ENCODE measurements at regions not wholly inside any gene's neighbourhood (a gene's known extent, or its start where the extent isn't known, plus 50 kb on each side); places are given as distances from the start of the nearest gene placed in this dataset.

- TF ChIP-seq CTCF (conservative IDR thresholded peaks at IDR 0.05 in 1 of 2, IDR thresholded peaks at IDR 0.05 in 1 of 2; ENCODE audit: extremely low read depth in 1 of 2, insufficient read depth in 1 of 2, low read depth in 1 of 2, low read length in 2 of 2) = no peak
- no peak for TF ChIP-seq EZH2 (IDR thresholded peaks at IDR 0.05; ENCODE audit: borderline replicate concordance, low read length)
Measured at GRCh38 chr6:85127168-85127498, 322.8 kb upstream of the NT5E start.
